Medulla oblongata (tissue), 1 donor: ENCODE measurements at regions not wholly inside any gene's neighbourhood (a gene's known extent, or its start where the extent isn't known, plus 50 kb on each side); places are given as distances from the start of the nearest gene placed in this dataset.

Experiments used
- DNase-seq: peaks from one replicate; pipeline ENCODE4 v3.0.0-alpha.2; 2015; ENCODE audit errors: extremely low spot score

DNA sequence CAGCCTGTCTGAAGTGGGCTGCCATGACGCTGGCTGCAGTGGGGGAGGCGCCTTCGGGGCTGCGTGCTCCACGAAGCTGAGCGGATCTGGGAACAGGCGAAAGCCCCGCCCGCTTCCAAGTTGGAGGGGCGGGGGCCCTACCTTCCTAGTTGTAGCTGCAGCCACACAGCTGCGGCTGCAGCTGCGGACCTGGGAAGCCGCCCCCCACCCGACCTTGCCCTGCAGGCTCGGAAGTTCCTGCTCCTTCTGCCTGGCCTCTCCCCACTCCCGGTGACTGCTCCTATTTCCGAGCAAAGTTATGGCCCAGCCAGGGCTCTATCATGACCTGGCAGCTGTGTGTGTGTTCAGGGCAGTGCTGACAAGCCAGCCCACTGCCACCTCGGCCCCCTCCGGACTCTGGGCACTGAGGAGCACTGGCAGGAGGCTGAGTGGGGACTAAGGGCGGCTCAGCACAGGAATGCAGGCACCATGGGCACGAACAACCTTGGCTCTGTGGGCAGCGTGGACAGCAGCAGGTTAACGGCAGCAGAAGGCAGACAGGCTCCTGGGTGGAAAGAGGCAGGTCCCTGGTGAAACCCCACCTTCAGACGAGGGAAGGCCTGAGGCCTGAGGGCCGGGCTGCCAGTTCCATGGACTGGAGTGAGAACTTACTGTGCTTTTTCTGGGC is 352.4 kb upstream of the TMCO5A start:
- no peak for DNase-seq

- DNase-seq, result no peak
Observed at GRCh38 chr15:37582852-37583251, 351.6 kb upstream of the TMCO5A start.

- no peak for DNase-seq
Observed at GRCh38 chr15:37586011-37586583, 348.3 kb upstream of the TMCO5A start.

DNA sequence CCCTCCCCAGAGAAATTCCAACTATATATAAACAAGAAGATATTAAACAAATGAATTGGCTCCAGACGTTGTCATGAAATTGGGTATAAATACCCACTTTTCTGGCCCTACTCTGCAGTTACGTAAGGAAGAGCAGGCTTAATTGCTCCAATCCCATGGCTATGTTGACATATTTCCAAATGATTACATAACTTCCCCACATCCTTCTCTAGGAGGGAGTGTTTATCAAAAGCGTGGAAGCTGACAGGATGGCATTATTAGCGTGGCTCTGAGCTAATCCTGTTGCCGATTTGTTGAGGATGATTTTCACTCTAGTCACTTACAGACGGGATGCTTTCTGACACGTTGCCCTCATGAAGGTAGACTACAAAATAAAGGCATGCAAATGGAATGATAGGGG is 347.5 kb upstream of the TMCO5A start:
- DNase-seq, result no peak

DNA sequence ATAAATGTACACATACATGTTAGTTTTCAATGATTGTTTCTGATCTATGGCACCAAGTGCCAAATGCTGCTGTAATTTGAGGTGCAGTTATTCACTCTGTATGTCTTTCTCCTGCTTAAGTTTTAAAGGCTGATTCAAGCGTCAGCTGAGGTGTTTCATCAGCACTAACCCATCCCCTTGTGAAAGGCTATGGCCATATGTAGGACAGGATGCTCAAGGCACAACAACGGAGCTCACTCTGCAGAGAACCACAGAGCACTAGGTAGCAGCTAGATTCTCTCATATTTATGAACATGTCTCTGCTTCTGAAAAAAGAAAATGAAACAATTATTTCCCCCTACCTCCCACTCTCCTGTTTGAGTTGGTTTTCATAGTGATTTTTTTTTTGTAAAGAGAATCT is 340.0 kb upstream of the TMCO5A start:
- DNase-seq, result no peak

GRCh38 chr15:37595426-37595970 is 338.9 kb upstream of the TMCO5A start:
- no peak for DNase-seq

- no peak for DNase-seq
Observed at GRCh38 chr15:37599156-37599555, 335.3 kb upstream of the TMCO5A start.

- no peak for DNase-seq
Observed at GRCh38 chr15:37616215-37616614, 318.2 kb upstream of the TMCO5A start.

DNA sequence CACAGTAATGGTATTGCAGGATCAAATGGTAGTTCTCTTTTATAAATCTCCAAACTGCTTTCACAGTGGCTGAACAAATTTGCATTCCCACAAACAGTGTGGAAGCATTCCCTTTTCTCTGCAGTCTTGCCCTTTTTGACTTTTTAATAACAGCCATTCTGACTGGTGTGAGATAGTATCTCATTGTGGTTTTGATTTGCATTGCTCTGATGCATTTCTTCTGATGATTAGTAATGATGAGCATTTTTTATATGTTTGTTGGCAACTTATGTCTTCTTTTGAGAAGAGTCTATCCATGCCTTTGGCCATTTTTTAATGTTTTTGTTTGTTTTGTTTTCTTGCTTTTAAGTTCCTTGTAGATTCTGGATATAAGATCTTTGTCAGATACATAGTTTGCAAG is 316.1 kb upstream of the TMCO5A start:
- DNase-seq, result no peak

GRCh38 chr15:37619358-37620042 is 314.9 kb upstream of the TMCO5A start:
- DNase-seq, result no peak

DNA sequence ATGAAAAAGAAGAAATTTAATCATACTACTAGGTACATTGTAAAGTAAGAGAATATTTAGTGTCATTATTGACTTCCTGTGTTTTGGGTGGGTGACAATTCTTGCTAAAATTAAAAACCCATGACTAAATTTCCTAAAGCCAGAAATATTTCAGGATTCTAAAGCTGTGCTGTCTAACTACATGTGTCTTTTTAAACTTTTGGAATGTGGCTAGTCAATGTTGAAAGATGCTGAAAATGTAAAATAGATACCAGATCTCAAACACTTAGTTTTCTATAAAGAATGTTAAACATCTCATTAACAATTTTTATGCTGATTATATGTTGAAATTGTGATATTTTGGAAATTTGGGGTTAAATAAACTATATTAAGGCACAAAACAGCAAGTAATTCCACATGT is 308.9 kb upstream of the TMCO5A start:
- no peak for DNase-seq

- no peak for DNase-seq
Observed at GRCh38 chr15:37628507-37628906, 305.9 kb upstream of the TMCO5A start.

DNA sequence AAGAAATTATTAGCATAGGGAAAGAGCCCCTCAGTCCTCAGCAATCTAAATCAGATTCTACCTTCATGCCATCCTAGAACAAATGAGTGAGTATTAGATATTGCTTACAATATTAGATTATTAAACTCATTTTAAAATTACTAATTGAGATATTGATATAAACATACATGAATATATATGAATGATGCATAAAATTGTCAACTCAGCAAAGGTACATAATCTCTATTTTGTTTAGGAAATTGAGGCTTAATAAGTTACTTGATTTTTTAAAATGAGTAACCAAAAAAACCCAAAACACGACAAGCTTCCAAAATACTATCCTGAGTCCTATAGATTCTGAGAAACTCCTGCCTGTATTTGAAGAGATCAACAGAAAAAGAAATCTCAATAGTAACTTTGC is 297.7 kb upstream of the TMCO5A start:
- no peak for DNase-seq

GRCh38 chr15:37638116-37638515 is 296.3 kb upstream of the TMCO5A start:
- no peak for DNase-seq

DNA sequence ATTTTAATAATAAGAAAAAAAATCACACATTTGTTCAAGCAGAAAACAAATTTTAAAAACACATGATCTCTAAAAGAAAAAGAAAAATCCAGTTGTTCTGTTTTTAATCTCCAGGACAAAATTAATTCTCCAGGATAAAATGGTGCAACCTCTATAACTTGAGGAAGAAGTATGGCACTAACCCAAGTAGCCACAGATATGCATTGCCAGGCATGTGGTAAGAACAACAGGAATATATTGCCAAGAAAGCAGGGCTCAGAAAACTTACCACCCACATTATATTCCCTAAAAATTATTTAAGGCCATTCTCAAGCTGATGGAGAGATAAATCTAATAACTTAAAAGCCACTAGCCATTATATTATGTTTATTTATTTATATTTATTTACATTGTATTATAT is 295.7 kb upstream of the TMCO5A start:
- no peak for DNase-seq

DNA sequence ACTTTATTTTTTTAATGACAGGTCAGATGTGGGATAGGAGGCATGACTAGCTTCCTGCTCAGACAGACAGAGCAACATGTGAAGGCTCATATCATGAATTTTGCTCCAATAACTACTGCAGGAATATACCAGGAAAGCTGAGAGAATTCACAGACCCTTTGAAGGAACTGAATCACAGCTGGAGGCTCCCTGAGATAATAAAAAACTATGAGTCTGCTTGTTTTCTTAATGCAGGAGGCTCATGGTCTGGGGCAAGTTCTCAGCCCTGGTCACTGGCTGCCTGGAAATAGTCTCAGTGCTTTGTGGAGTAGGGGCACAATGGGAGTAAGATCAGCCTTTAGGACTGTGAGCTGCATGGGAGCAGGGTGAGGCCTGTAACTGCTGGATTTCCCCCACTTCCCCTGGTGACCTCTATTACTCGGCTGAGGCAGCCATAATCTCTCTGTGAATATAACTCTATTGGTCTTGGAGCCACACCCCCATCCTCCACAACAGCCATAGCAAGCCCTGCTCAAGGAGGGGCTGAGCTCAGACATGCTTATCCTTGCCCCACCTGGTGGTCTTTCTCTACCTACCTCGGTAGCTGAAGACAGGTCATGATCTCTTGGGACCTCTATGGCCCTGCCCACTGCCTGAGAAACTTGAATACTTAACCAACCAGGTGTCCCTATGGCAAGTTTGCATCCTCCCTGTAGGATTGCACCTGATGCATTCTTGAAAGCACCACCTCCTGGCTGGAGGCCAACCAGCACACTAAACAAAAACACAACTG is 281.6 kb upstream of the TMCO5A start:
- no peak for DNase-seq

GRCh38 chr15:37678124-37678523 is 256.3 kb upstream of the TMCO5A start:
- no peak for DNase-seq

GRCh38 chr15:37679627-37680026 is 254.8 kb upstream of the TMCO5A start:
- no peak for DNase-seq

GRCh38 chr15:37682304-37682703 is 252.1 kb upstream of the TMCO5A start:
- no peak for DNase-seq

GRCh38 chr15:37691911-37692310 is 242.5 kb upstream of the TMCO5A start:
- no peak for DNase-seq

DNA sequence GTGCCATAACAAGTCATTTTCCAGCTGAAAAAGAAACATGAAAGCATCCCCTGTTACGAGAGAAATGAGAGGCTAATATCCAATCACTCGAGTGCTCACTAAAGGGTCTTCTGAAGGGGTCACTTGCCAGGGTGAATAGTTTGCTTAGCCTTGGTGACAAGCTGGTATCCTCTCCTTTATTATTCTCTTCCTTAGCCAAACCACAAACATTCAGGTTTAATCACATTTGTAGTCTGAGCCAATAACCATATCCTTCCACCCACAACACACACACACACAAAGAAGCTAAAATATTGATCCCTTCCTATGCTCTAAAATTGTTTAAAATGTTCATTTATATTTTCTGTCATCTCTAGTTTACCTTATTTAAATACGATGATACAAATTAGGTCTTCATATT is 240.5 kb upstream of the TMCO5A start:
- no peak for DNase-seq

DNA sequence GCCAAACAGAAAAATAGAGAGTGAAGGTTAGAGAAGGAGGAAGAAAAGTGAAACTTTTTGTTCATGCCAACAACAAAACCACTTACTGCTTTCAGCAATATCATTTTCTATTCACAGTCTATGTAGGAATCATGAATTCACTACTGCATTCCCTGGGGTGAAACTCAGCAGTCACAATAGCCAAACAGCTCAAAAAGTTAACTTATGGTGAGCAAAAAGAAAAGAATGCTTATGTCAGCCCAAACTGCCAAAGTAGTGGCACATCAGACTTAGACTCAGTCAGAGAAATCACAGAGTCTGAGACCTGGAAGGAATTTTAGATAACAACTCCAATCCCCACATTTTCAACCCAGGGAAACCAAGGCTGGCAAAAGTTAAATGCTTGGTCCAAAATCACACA is 238.7 kb upstream of the TMCO5A start:
- no peak for DNase-seq
